ENCODE measurements at regions not wholly inside any gene's neighbourhood (a gene's known extent, or its start where the extent isn't known, plus 50 kb on each side); places are given as distances from the start of the nearest gene placed in this dataset.

- H2AFZ ChIP-seq (ENCODE audit: control insufficient read depth, low read depth, low read length): no peak overlapping the region
- WGBS (ENCODE audit: insufficient coverage, insufficient replicate concordance, low lambda C conversion rate, missing lambda C conversion rate): 44% methylated on average over 6 of the region's 6 CpGs
- no peak overlapping the region for H3K4me3 ChIP-seq
- H4K20me1 ChIP-seq (ENCODE audit: control insufficient read depth, insufficient read depth): no peaks in the 10 kb centered on the region
- in situ Hi-C loops (cut with MboI) (no loop called here), intact Hi-C loops (cut with micrococcal nuclease; ENCODE audit: unreplicated experiment) (no loop called here)
- H3K4me1 ChIP-seq (ENCODE audit: control insufficient read depth, insufficient read depth, low read length): peaks cover 3% of the 10 kb centered on the region; the same call in 1 of the 2 replicates
- BruUV-seq (replicated peaks): no TSS peak
- ATAC-seq (no peak), FAIRE-seq (no peak), DNase-seq (ENCODE audit: low read depth, low spot score) (no peak)
- ChIA-PET RAD21 (ENCODE audit: unreplicated experiment) (no interaction called here), CTCF (interaction anchor here (2.2 kb wide), 1 partner anchor 10 kb away, joined by 10 read pairs; no protein-coding TSS in a partner anchor), POLR2A (interaction anchor here (0.6 kb wide), 1 partner anchor 479 kb away, joined by 3 read pairs; no protein-coding TSS in a partner anchor), SMC1A (ENCODE audit: uncharacterized antibody, unreplicated experiment) (interaction anchor here (0.8 kb wide), 1 partner anchor 10 kb away, joined by 4 read pairs; no protein-coding TSS in a partner anchor)
- H3K36me3 ChIP-seq (ENCODE audit: control insufficient read depth in 2 of 2, insufficient read depth in 2 of 2, low read length in 1 of 2): no peaks in the 10 kb centered on the region
- H3K9me3 ChIP-seq (replicated peaks; ENCODE audit: control insufficient read depth, insufficient read depth, low read length): no peaks in the 10 kb centered on the region
- no peak overlapping the region for H3K4me2 ChIP-seq (ENCODE audit: control insufficient read depth, insufficient read depth)
- no peaks in the 10 kb centered on the region for H3K79me2 ChIP-seq (ENCODE audit: control insufficient read depth, insufficient read depth, low read length)
- no peak overlapping the region for H3K9ac ChIP-seq (ENCODE audit: control insufficient read depth, insufficient read depth, low read length)
- no peaks in the 10 kb centered on the region for H3K27me3 ChIP-seq (replicated peaks in 1 of 2; ENCODE audit: control insufficient read depth in 2 of 2, insufficient read depth in 2 of 2, low read length in 1 of 2)
- no peak overlapping the region for H3K27ac ChIP-seq (ENCODE audit: control insufficient read depth, insufficient read depth)
- TF ChIP-seq ZNF274 (IDR thresholded peaks at IDR 0.05; ENCODE audit: insufficient read depth, insufficient read length) (no peak), RBBP5 (conservative IDR thresholded peaks at IDR 0.05) (no peak), GABPA (IDR thresholded peaks at IDR 0.05; ENCODE audit: low read depth) (no peak), CHD2 (IDR thresholded peaks at IDR 0.05; ENCODE audit: borderline replicate concordance, low read depth, low read length) (no peak), REST (IDR thresholded peaks at IDR 0.05; ENCODE audit: low read depth, low read length) (no peak), CEBPZ (IDR thresholded peaks at IDR 0.05; ENCODE audit: low read depth, low read length) (no peak), ESRRA (IDR thresholded peaks at IDR 0.05; ENCODE audit: low read length) (no peak), NFYA (IDR thresholded peaks at IDR 0.05; ENCODE audit: borderline replicate concordance, low read depth, low read length) (no peak), ZNF217 (IDR thresholded peaks at IDR 0.05) (no peak), NFIC (IDR thresholded peaks at IDR 0.05; ENCODE audit: low read depth, low read length) (no peak), CREM (IDR thresholded peaks at IDR 0.05; ENCODE audit: low read depth) (no peak), RAD21 (IDR thresholded peaks at IDR 0.05; ENCODE audit: insufficient read depth, low read depth, low read length) (no peak), KAT2A (conservative IDR thresholded peaks at IDR 0.05; ENCODE audit: control insufficient read depth, low read depth, low read length) (no peak), SIX5 (IDR thresholded peaks at IDR 0.05; ENCODE audit: low read depth, low read length, severe bottlenecking) (no peak), STAT3 (IDR thresholded peaks at IDR 0.05; ENCODE audit: low read depth, low read length) (no peak), LARP7 (IDR thresholded peaks at IDR 0.05) (no peak), IRF3 (IDR thresholded peaks at IDR 0.05) (no peak), ZZZ3 (IDR thresholded peaks at IDR 0.05; ENCODE audit: control insufficient read depth, insufficient read length, low read depth) (no peak)
These were observed 87.0 kb downstream of the FEM1C start for GRCh38 chr5:115457571-115457970.

All from GM12878 (cell line).